MV-4-11 (cell line): ENCODE measurements at regions not wholly inside any gene's neighbourhood (a gene's known extent, or its start where the extent isn't known, plus 50 kb on each side); places are given as distances from the start of the nearest gene placed in this dataset.
A peak's percentile ranks its signal among the peaks of the same experiment; 100 is the strongest.

Experiments
- DNase-seq: peaks from one replicate; lab custom pipeline; 2025; lab: John Stamatoyannopoulos, UW

DNA sequence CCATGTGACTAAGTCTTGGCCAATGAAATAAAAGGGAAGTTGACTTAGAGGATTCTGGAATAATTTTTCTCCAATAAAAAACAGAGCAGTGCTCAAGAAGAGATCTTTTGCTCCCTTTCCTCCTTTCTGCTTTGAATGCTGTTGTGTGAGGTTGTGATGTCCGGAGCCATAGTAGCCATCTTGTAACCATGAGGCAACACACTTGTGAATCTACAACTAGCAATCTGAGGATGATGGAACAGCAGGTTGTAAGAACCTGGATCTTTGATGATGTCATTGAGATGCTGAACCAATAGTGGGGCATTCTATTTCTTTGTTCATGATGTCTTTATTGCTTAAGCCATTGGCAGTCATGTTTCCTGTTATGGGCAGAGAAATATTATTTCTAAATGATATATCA lies 230.0 kb upstream of the SRRM4 start:
- no peak for DNase-seq

- no peak for DNase-seq
Measured at GRCh38 chr12:118760623-118761022, 220.7 kb upstream of the SRRM4 start.

GRCh38 chr12:118763234-118763633 lies 218.1 kb upstream of the SRRM4 start:
- no peak for DNase-seq

DNA sequence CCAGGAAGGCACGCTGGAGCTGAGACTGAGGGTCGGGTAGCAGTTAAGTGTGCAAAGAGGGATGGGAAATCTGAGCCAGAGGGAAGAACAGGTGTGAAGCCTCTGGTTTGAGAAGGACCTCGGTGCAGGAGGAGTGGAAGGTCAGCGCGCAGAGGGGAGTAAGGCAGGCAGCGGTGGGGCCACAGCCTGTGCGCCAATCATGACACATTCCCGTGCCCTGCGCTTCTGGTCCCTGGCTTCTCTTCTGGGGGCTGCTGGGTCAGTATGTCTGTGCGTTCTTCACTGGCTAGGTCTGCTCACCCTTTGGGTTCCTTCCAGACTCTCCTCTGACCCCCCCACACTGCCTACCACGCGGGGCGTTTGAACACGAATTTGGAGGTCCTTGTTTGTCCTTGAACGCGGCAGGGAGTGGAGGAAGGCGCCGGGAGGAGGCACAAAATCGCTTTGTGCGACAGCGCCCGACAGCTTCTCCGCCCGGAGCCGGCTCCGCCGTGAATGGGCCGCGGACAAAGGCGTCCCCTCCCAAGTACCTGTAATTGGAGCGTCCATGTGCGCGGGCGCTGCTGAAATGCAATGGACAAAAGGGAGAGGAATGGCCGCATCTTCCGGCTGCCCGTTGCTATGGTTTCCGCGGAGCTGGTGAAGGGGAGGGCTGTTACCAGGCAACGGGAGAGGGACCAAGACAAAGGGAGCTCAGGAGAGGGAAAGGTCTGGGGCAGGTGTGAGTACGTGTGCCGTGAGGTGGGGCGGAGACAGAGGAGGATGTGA lies 207.2 kb upstream of the SRRM4 start:
- DNase-seq = no peak

DNA sequence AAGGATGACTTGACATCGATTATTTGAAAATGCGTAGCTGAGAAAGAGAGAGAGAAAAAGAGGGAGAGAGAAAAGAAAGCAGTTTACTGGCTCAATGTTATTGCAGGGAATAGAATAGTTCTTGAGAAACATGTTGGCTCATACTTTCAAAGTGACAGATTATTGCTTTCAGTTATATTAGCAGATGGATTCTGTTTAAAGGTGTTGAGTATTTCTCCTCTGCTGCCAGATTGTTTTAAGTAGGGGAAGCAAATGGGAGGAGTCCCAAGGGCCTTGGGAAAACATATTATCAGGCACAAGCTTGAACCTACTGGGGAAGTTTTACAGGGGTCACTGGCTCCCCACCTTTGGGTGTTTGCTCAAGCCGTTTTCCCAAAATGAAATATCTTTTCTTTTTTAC lies 203.8 kb upstream of the SRRM4 start:
- no peak for DNase-seq

DNA sequence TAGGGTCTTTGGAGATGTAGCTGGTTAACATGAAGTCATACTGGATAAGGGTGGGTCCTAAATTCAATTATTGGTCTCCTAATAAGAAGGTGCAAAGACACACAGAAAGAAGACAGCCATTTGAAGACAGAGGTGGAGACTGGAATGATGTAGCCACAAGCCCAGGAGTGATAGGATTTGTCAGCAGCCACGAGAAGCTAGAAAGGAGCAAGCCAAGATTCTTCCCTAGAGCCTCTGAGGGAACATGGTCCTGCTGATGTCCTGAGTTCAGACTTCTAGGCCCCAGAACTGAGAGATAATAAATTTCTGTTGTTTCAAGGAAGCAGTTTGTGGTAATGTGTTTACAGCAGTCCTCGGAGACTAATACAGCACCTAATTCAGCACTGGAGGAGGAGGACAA lies 203.3 kb upstream of the SRRM4 start:
- no peak for DNase-seq

- no peak for DNase-seq
Measured at GRCh38 chr12:118780939-118781338, 200.4 kb upstream of the SRRM4 start.

- no peak for DNase-seq
Measured at GRCh38 chr12:118781692-118782091, 199.6 kb upstream of the SRRM4 start.

- DNase-seq = no peak
Measured at GRCh38 chr12:118783703-118784102, 197.6 kb upstream of the SRRM4 start.

DNA sequence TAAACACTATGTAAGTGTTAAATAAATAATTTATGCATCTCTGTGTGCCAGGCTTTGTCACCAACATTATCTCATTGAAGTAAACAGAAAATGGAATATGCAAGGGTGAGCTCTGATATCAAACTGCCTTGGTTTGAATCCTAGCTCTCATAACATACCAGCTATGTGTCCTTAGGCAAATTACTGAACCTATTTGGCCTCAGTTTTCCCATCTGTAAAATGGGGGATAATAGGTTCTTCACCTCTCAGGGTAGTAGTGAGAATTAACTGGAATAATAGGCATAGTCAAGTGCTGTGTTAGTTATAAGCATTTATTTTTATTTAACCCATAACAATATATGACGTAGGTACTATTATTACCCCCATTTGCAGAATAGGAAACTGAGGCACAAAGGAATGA lies 190.8 kb upstream of the SRRM4 start:
- no peak for DNase-seq

DNA sequence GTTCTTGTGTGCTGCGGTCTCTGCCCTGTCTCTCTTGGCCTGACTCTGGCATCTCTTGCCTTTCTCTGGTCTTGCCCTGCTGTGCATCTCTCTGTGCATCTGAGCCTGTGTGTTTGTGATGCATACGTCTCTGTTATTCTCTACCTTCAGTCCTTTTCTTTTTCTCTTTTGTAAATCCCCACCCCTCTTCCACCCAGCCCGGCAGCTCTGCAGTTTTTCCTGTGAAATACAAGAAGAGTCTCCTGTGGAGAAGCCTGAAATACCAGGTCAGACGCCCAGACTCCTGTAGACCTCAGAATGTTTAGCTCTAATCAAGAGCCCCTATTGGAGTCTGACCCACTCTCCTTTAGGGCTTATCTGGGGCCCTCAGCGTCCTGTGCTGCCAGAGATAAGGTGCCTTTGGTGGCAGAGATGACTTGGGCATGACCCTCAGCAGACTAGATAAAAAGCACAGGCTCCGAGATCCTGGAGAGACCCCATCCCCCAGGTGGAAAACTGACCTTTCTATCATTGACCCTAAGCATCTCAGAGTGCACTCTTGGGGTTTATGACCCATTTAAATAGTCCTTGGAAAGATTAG lies 167.5 kb upstream of the SRRM4 start:
- DNase-seq = no peak

DNA sequence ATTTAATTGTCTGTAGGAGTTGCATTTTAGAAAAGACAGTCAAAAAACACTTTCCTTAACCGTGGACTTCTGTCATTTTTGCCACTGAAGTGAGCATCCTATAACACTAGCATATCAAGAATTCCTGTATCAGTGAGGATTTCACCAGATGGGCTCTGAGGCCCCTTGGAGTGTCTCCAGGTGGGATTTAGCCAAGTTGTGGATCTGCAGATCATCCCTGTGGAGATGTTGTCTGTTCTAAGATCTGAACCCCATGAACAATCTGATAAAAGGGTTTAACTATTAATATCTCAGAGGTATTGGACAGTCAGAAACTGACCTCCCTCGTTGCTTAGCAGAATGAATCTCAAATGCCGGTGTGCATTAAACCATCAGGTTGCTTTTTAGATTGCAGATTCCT lies 165.0 kb upstream of the SRRM4 start:
- DNase-seq = no peak

DNA sequence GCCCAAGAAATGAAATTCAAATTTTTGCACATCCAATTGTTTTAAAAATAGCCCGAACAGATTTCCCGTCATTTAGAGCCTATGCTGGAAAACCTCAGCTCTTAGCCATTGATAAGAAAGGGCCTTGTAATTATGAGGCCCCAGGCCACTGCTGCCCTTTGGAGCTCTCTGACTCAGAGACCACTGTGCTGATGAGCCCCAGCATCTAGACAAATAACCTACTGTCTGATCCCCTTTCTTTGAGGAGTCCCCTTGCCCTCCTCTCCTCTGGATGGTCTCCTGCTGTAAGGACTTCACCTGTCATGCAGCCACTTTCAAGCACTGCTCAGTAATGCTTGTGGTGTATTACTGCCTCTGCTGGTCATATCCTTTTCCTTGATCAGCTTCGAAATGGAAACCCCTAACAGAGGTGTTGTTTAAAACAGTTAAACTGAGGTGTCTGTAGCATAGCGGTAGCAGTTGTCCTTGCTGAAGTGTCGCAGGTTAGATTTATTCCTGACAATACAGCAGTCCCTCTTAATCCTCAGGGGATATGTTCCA lies 159.9 kb upstream of the SRRM4 start:
- DNase-seq = no peak

- DNase-seq = no peak
Measured at GRCh38 chr12:118822512-118822911, 158.8 kb upstream of the SRRM4 start.

GRCh38 chr12:118827047-118827446 lies 154.3 kb upstream of the SRRM4 start:
- no peak for DNase-seq

GRCh38 chr12:118827606-118828005 lies 153.7 kb upstream of the SRRM4 start:
- DNase-seq = no peak

DNA sequence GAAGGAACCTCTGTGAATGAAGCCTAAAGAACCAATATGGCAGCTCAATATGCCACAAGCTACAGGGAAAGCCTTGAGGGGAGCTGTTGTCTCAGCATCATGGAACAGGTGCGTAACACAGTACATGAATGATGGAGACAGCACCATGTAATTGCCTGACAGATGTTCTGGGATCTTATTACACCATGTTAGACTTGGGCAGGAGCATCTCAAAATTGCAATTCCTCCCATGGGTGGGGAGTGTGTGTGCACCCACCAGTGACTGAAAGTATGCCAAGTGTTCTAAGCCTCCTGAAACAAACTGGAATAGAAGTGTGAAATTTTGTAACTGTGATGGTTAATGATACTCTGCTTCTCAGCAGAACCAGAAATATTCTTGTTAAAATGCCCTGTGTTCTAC lies 151.0 kb upstream of the SRRM4 start:
- DNase-seq = no peak

- DNase-seq = no peak
Measured at GRCh38 chr12:118835926-118836325, 145.4 kb upstream of the SRRM4 start.

DNA sequence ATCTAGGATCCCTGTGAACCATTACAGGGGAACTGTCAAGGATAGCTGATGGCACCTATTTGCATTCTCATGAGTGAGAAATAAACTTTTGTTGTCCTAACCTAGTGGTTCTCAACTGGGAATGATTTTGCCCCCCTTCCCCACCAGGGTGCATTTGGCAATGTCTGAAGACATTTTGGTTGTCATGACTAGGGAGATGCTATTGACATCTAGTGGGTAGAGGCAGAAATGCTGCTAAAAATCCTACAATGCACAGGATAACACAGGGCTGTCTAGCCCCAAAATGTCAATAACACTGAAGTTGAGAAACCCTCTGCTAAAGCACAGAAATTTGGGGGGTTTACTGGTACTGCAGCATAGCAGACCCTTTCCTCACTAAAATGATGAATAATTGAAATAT lies 140.9 kb upstream of the SRRM4 start:
- DNase-seq = peak; percentile 17

GRCh38 chr12:118840878-118841277 lies 140.5 kb upstream of the SRRM4 start:
- DNase-seq = no peak

- no peak for DNase-seq
Measured at GRCh38 chr12:118841588-118841987, 139.8 kb upstream of the SRRM4 start.

DNA sequence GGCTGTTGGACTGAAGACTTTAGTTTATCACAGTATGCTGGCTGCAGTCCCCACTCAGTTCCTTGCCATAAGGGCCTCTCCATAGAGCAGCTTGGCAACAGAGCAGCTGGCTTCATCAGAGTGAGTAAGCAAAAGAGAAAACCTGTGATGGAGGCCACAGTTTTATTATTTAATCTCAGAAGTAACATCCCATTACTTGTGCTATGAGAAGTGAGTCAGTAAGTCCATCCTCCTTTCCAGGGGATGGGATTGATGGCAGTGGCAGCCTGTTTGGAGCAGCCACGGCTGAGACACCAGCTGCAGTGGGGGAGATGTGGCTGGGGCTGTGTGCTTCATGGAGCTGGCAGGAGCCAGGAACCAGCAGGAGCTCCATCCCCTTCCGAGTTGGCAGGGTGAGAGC lies 138.5 kb upstream of the SRRM4 start:
- DNase-seq = no peak

GRCh38 chr12:118846416-118846815 lies 134.9 kb upstream of the SRRM4 start:
- DNase-seq = no peak
